CD4-positive, alpha-beta memory T cell (primary cell): ENCODE measurements at regions not wholly inside any gene's neighbourhood (a gene's known extent, or its start where the extent isn't known, plus 50 kb on each side); places are given as distances from the start of the nearest gene placed in this dataset.

Experiments
- CTCF ChIA-PET: fragments of 350-600 bp; sonication (Branson Sonifier 250); formaldehyde crosslinking; loops from one replicate; lab custom pipeline; 2021; ENCODE audit warnings: inconsistent platforms; ENCODE audit not compliant: partially characterized antibody; lab: Charles Lee
- POLR2A ChIA-PET: fragments of 350-600 bp; sonication (Branson Sonifier 250); formaldehyde crosslinking; loops from one replicate; lab custom pipeline; 2021; ENCODE audit not compliant: partially characterized antibody; lab: Charles Lee
- DNase-seq, 5 donors: peaks; one replicate each; pipeline versions ENCODE4 v3.0.0 to v3.0.0-alpha.2; 2020 to 2022; ENCODE audit warnings: mixed read lengths in 1 of 5
- H3K27ac ChIP-seq: one replicate; pipeline ENCODE4 v1.7.0; 2013; ENCODE audit warnings: low read depth, low read length
- H3K27me3 ChIP-seq: 2 replicates; pipeline ENCODE4 v1.7.0; 2013; ENCODE audit warnings: mild to moderate bottlenecking, low read length, moderate library complexity; ENCODE audit not compliant: insufficient read depth
- H3K36me3 ChIP-seq: 2 replicates; pipeline ENCODE4 v1.7.0; 2013; ENCODE audit warnings: mild to moderate bottlenecking, low read length, moderate library complexity; ENCODE audit not compliant: insufficient read depth
- H3K4me1 ChIP-seq: 2 replicates; pipeline ENCODE4 v1.7.0; 2013; ENCODE audit warnings: mild to moderate bottlenecking, low read length, moderate library complexity; ENCODE audit not compliant: insufficient read depth
- H3K4me3 ChIP-seq, 2 donors: one replicate each; pipeline ENCODE4 v1.7.0; 2013; ENCODE audit warnings: low read length in 2 of 2, mild to moderate bottlenecking in 1 of 2
- H3K9me3 ChIP-seq, 2 donors: one replicate each; pipeline ENCODE4 v1.7.0; 2013; ENCODE audit warnings: low read length in 2 of 2, control low read depth in 1 of 2; ENCODE audit not compliant: control insufficient read depth in 1 of 2
- H3K27ac Mint-ChIP-seq, 7 donors: one replicate each; pipeline ENCODE4 v1.8.0; 2020 to 2021; ENCODE audit warnings: mixed read lengths in 7 of 7, mild to moderate bottlenecking in 6 of 7, inconsistent platforms in 3 of 7, moderate library complexity in 3 of 7
- H3K27me3 Mint-ChIP-seq, 2 donors: one replicate each; pipeline ENCODE4 v1.8.0; 2020 to 2021; ENCODE audit warnings: mixed read lengths in 2 of 2
- H3K36me3 Mint-ChIP-seq, 2 donors: one replicate each; pipeline ENCODE4 v1.8.0; 2020 to 2021; ENCODE audit warnings: mixed read lengths in 2 of 2, inconsistent platforms in 1 of 2, mild to moderate bottlenecking in 1 of 2
- H3K4me1 Mint-ChIP-seq, 4 donors: one replicate each; pipeline ENCODE4 v1.8.0; 2020 to 2021; ENCODE audit warnings: mixed read lengths in 4 of 4, mild to moderate bottlenecking in 1 of 4
- H3K4me3 Mint-ChIP-seq, 8 donors: one replicate each; pipeline ENCODE4 v1.8.0; 2020 to 2021; ENCODE audit warnings: mixed read lengths in 8 of 8, mild to moderate bottlenecking in 7 of 8, moderate library complexity in 6 of 8, inconsistent platforms in 3 of 8
- H3K9me3 Mint-ChIP-seq, 8 donors: one replicate each; pipeline ENCODE4 v1.8.0; 2020 to 2021; ENCODE audit warnings: mixed read lengths in 8 of 8, mild to moderate bottlenecking in 5 of 8, inconsistent platforms in 3 of 8, moderate library complexity in 1 of 8
- intact Hi-C: fragments of 100-400 bp; cut with micrococcal nuclease; formaldehyde crosslinking; loops from one replicate; pipeline ENCODE4 v1.15.1; 2023

DNA sequence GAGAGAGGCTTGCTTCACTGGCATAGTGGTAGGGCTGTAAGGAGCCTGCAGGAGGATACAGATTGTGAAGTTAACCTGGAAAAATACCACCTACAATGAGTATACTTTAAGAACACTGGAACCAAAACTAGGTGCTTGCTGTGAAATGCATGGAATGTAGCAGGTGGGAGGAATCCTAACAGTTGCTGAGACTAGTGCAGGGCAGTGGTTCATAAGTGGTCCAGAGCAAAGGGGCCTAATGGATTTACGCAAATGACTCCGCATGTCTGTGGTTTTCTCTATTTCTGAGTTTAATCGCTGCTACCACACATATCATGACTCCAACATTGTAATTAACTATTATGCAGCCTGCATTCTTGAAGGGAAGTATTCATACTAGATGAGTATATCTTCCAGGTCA, 218.4 kb downstream of the CHRM2 start:
- POLR2A ChIA-PET = no interaction called here
- Histone ChIP-seq H3K27me3 (no peaks in the 10 kb centered on the region), H3K4me1 (no peaks in the 10 kb centered on the region), H3K36me3 (no peaks in the 10 kb centered on the region), H3K4me3 (no peak overlapping the region), H3K9me3 (no peaks in the 10 kb centered on the region), H3K27ac (no peak overlapping the region)
- Mint-ChIP-seq H3K9me3 (peaks cover 0 to 6% (median 0%) of the 10 kb centered on the region in 8 donors), H3K27me3 (no peaks in the 10 kb centered on the region), H3K4me3 (no peak overlapping the region), H3K27ac (no peak overlapping the region), H3K36me3 (no peaks in the 10 kb centered on the region), H3K4me1 (no peaks in the 10 kb centered on the region)
- no peak for DNase-seq
- intact Hi-C loops = no loop called here
- CTCF ChIA-PET = no interaction called here

DNA sequence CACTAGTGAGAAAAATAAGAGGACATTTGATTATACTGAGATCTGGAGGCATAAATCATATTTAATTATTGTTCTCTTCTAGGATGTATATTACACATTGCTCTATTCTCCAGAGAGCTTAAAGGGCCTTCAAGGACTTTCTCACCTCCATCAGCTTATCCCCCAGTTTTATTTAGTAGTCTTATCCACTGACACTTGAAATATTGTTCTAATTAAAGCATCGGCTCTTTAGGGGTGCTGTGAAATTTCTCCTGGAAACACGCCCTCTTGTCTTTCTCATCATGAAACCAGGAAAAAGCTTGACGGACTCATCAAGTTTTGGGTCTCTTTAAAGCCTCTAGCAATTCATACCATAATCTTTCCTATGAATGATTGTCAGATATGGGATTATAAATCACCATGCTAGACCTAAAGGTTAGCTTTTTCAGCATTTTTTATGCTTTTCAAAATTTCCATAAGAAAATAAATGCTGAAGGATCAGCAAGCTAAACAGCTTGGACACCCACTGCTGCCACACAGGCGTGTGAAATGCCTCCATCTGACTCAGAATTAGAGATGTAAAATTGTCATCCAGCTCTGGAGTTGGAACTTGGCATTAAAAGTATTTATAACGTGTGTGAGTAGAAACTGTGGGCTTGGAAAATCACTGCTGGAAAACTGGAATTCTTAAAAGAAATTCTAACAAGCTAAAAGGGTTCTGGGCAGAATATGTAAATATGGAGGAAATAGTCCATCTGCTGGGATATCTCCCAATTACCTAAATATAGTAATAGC, 216.3 kb downstream of the CHRM2 start:
- no peaks in the 10 kb centered on the region for H3K36me3 ChIP-seq
- CTCF ChIA-PET = no interaction called here
- Mint-ChIP-seq H3K27me3 (no peaks in the 10 kb centered on the region), H3K4me1 (no peaks in the 10 kb centered on the region), H3K9me3 (peaks cover 0 to 9% (median 0%) of the 10 kb centered on the region in 8 donors), H3K4me3 (no peak overlapping the region), H3K27ac (no peak overlapping the region), H3K36me3 (no peaks in the 10 kb centered on the region)
- no peak overlapping the region for H3K4me3 ChIP-seq
- DNase-seq = no peak
- POLR2A ChIA-PET = no interaction called here
- H3K4me1 ChIP-seq = no peaks in the 10 kb centered on the region
- no peak overlapping the region for H3K27ac ChIP-seq
- intact Hi-C loops = no loop called here
- H3K9me3 ChIP-seq = no peaks in the 10 kb centered on the region
- no peaks in the 10 kb centered on the region for H3K27me3 ChIP-seq

DNA sequence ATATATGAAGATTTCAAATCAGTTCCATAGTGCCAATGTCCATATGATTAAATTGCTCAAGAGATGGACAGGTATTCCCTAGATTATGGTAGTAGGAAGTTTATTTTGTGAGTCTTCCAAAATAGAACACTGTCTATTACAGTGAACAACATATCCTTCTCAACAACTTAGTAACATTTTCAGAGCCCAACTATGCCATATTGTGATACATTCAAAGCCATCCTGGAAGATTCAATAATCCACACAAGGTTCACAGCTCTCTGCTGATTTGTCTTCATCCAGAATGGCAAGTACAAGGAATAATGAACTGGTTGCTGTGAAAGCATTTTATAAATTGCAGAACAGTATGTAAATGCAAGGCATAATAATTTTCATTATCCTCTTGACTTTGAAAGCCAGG, 213.9 kb downstream of the CHRM2 start:
- intact Hi-C loops = no loop called here
- H3K4me3 Mint-ChIP-seq = no peak overlapping the region
- POLR2A ChIA-PET = no interaction called here

DNA sequence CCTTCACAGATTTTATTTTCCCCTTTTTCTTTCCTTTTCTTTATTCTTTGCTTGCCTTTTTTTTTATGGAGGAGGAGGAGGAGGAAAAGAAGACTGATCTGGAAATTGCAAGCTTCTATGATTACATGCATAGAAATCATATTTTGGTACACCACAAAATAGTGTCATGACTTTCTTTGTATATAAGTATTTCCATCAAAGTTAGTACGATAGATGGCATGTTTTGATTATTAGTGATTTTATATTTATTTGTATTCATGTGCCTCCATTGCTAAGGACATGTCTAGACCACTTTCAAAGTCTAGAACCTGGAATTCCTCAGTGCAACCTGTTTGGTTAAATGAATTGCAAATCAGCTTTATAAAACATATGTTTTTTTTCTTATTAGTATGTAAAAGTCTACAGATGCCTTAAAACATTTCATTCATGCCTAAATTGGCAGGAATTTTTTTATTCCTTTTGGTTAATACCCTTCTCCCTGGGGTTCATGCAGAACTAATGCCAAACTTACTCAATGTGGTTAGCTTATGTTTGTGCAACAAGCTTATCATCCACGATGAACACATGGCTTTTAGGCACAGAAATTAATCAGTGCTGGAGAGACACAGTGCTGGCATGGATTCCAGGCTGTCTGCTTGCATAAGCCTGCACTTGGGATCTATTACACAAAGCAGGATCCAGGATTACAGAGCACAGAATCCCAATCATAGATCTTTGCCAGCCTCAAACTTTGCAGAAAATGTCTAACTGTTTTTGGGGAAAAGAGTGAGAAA, 213.1 kb downstream of the CHRM2 start:
- Mint-ChIP-seq H3K36me3 (no peaks in the 10 kb centered on the region), H3K27ac (no peak overlapping the region), H3K4me3 (no peak overlapping the region), H3K4me1 (no peaks in the 10 kb centered on the region), H3K27me3 (no peaks in the 10 kb centered on the region), H3K9me3 (peaks cover 0 to 13% (median 4%) of the 10 kb centered on the region in 8 donors)
- H3K4me1 ChIP-seq = no peaks in the 10 kb centered on the region
- POLR2A ChIA-PET = no interaction called here
- intact Hi-C loops = no loop called here
- H3K27ac ChIP-seq = no peak overlapping the region
- H3K9me3 ChIP-seq = no peaks in the 10 kb centered on the region
- H3K4me3 ChIP-seq = no peak overlapping the region
- CTCF ChIA-PET = no interaction called here
- no peak for DNase-seq
- H3K27me3 ChIP-seq = no peaks in the 10 kb centered on the region
- H3K36me3 ChIP-seq = no peaks in the 10 kb centered on the region

More for the DNA sequence above, 213.9 kb downstream of the CHRM2 start:
- no peaks in the 10 kb centered on the region for H3K9me3 ChIP-seq
- no peak overlapping the region for H3K4me3 ChIP-seq
- Mint-ChIP-seq H3K27me3 (no peaks in the 10 kb centered on the region), H3K36me3 (no peaks in the 10 kb centered on the region), H3K27ac (no peak overlapping the region), H3K9me3 (peaks cover 0 to 13% (median 4%) of the 10 kb centered on the region in 8 donors), H3K4me1 (no peaks in the 10 kb centered on the region)
- H3K27me3 ChIP-seq = no peaks in the 10 kb centered on the region
- no peak overlapping the region for H3K27ac ChIP-seq
- CTCF ChIA-PET = no interaction called here
- H3K36me3 ChIP-seq = no peaks in the 10 kb centered on the region
- no peaks in the 10 kb centered on the region for H3K4me1 ChIP-seq
- DNase-seq = no peak

GRCh38 chr7:137080516-137081203, 212.2 kb downstream of the CHRM2 start:
- Mint-ChIP-seq H3K9me3 (peaks cover 0 to 13% (median 4%) of the 10 kb centered on the region in 8 donors), H3K27me3 (no peaks in the 10 kb centered on the region), H3K4me1 (no peaks in the 10 kb centered on the region), H3K4me3 (no peak overlapping the region), H3K36me3 (no peaks in the 10 kb centered on the region), H3K27ac (no peak overlapping the region)
- no peaks in the 10 kb centered on the region for H3K4me1 ChIP-seq
- H3K4me3 ChIP-seq = no peak overlapping the region
- no peaks in the 10 kb centered on the region for H3K9me3 ChIP-seq
- H3K27me3 ChIP-seq = no peaks in the 10 kb centered on the region
- ChIA-PET CTCF (no interaction called here), POLR2A (no interaction called here)
- intact Hi-C loops = no loop called here
- DNase-seq = no peak
- H3K27ac ChIP-seq = no peak overlapping the region
- H3K36me3 ChIP-seq = no peaks in the 10 kb centered on the region

DNA sequence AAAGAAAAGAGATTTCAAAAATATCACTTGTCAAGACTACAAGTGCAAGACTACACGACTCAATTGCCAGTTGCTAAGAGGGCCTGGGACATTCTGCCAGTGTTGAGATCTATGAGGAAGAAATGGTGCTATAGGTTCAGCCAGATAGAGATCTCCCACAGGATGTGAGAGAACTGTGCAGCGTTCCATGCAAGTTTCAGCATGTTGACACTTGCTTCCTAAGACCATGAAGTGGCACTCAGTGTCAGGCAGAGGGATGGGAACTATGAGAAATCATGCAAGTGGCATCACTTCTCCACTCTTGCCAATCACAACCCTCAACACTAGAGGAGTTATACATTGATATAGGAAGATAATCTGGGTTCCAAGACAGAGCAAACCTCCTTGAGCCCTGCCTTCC, 210.3 kb downstream of the CHRM2 start:
- H3K27ac Mint-ChIP-seq = no peak overlapping the region
- no peaks in the 10 kb centered on the region for H3K36me3 ChIP-seq
- H3K36me3 Mint-ChIP-seq = no peaks in the 10 kb centered on the region
- H3K9me3 Mint-ChIP-seq = peaks cover 3 to 14% (median 4%) of the 10 kb centered on the region in 8 donors
- no peaks in the 10 kb centered on the region for H3K4me1 ChIP-seq
- no peak overlapping the region for H3K4me3 Mint-ChIP-seq
- no peaks in the 10 kb centered on the region for H3K27me3 Mint-ChIP-seq
- no peaks in the 10 kb centered on the region for H3K4me1 Mint-ChIP-seq
- H3K4me3 ChIP-seq = no peak overlapping the region
- POLR2A ChIA-PET = no interaction called here
- no peak for DNase-seq
- H3K27me3 ChIP-seq = no peaks in the 10 kb centered on the region
- H3K9me3 ChIP-seq = no peaks in the 10 kb centered on the region
- CTCF ChIA-PET = no interaction called here
- no peak overlapping the region for H3K27ac ChIP-seq
- intact Hi-C loops = no loop called here

DNA sequence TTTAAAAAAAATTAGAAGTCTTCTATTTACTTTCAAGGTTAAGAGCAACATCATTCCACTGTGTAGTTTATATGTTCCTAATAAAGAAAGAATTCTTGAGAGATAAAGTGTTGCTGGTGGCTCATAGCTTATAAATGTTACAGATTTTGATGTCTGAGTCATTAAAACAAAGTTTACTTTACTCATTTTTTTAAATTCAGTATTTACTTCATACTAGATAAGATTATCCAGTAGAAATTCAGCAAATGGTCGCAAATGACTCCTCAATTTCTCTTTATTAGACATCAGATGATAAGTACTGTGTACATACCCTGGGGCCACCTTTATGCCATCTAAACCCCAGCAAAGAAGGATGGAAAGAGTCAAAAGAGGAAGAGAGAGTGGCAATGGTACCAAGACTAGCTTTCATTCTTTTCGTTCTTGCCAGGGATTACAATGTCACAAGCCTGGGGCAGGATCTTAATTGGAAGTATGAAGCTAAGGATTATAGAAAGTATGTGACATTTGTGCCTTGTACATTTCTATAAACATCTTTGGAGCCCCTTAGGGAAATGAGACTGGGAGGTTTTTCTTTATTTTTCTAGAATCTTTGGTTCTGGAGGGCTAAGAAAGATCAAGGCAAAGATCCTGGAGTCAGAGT, 206.1 kb downstream of the CHRM2 start:
- Histone ChIP-seq H3K27me3 (no peaks in the 10 kb centered on the region), H3K27ac (no peak overlapping the region), H3K36me3 (no peaks in the 10 kb centered on the region), H3K9me3 (no peaks in the 10 kb centered on the region), H3K4me1 (no peaks in the 10 kb centered on the region), H3K4me3 (no peak overlapping the region)
- no peak for DNase-seq
- ChIA-PET CTCF (no interaction called here), POLR2A (no interaction called here)
- Mint-ChIP-seq H3K4me1 (no peaks in the 10 kb centered on the region), H3K36me3 (no peaks in the 10 kb centered on the region), H3K4me3 (no peak overlapping the region), H3K9me3 (peaks cover 3 to 12% (median 7%) of the 10 kb centered on the region in 8 donors), H3K27ac (no peak overlapping the region), H3K27me3 (no peaks in the 10 kb centered on the region)
- intact Hi-C loops = no loop called here
